WTC11 (cell line): ENCODE measurements at regions not wholly inside any gene's neighbourhood (a gene's known extent, or its start where the extent isn't known, plus 50 kb on each side); places are given as distances from the start of the nearest gene placed in this dataset.

Experiments used
- ATAC-seq: fragments of 200-7000 bp; cut with Tn5 transposase; 2 replicates; pipeline ENCODE4 v1.10.0; 2021; ENCODE audit warnings: mild to moderate bottlenecking, moderate library complexity
- CTCF ChIA-PET: fragments of 300-600 bp; sonication (Branson Sonifier 250); formaldehyde crosslinking; loops from one replicate; lab custom pipeline; 2021; ENCODE audit warnings: antibody characterized with exemption; lab: Charles Lee
- POLR2A ChIA-PET: fragments of 350-600 bp; sonication (Branson Sonifier 250); formaldehyde crosslinking; loops from one replicate; lab custom pipeline; 2021; ENCODE audit warnings: antibody characterized with exemption; lab: Charles Lee
- DNase-seq: peaks from one replicate; pipeline ENCODE4 v3.0.0; 2021; ENCODE audit warnings: low spot score
- H3K27ac Mint-ChIP-seq: 2 replicates; pipeline ENCODE4 v1.8.0; 2021; ENCODE audit warnings: mixed read lengths
- H3K27me3 Mint-ChIP-seq: 2 replicates; pipeline ENCODE4 v1.8.0; 2021; ENCODE audit warnings: low read depth, mild to moderate bottlenecking, moderate library complexity, mixed read lengths
- H3K36me3 Mint-ChIP-seq: 2 replicates; pipeline ENCODE4 v1.8.0; 2021; ENCODE audit warnings: mixed read lengths
- H3K4me1 Mint-ChIP-seq: 2 replicates; pipeline ENCODE4 v1.8.0; 2022; ENCODE audit warnings: mixed read lengths
- H3K4me3 Mint-ChIP-seq: 2 replicates; pipeline ENCODE4 v1.8.0; 2021; ENCODE audit warnings: mild to moderate bottlenecking, moderate library complexity, mixed read lengths
- H3K9me3 Mint-ChIP-seq: 2 replicates; pipeline ENCODE4 v1.8.0; 2021; ENCODE audit warnings: mixed read lengths
- ATF1 ChIP-seq: sonication (generic); formaldehyde crosslinking; IDR thresholded peaks from 2 replicates; pipeline ENCODE4 v1.8.1; 2023; ENCODE audit warnings: mild to moderate bottlenecking, moderate library complexity, missing genetic modification reagents
- ATF3 ChIP-seq: sonication (generic); formaldehyde crosslinking; conservative IDR thresholded peaks from 2 replicates; pipeline ENCODE4 v1.8.1; 2022; ENCODE audit warnings: mild to moderate bottlenecking, missing genetic modification reagents
- E2F5 ChIP-seq: sonication (generic); formaldehyde crosslinking; IDR thresholded peaks from 2 replicates; pipeline ENCODE4 v1.8.1; 2022; ENCODE audit warnings: mild to moderate bottlenecking, moderate library complexity, missing genetic modification reagents
- ETV6 ChIP-seq: sonication (generic); formaldehyde crosslinking; IDR thresholded peaks from 2 replicates; pipeline ENCODE4 v1.8.1; 2022; ENCODE audit warnings: mild to moderate bottlenecking, missing genetic modification reagents
- FOXP1 ChIP-seq: sonication (generic); formaldehyde crosslinking; IDR thresholded peaks from 2 replicates; pipeline ENCODE4 v1.8.0; 2022; ENCODE audit warnings: missing genetic modification reagents, mild to moderate bottlenecking, moderate library complexity, borderline replicate concordance
- GABPB1 ChIP-seq: sonication (generic); formaldehyde crosslinking; IDR thresholded peaks from 2 replicates; pipeline ENCODE4 v1.8.1; 2023; ENCODE audit warnings: mild to moderate bottlenecking, missing genetic modification reagents
- IRF1 ChIP-seq: sonication (generic); formaldehyde crosslinking; IDR thresholded peaks from 2 replicates; pipeline ENCODE4 v1.8.0; 2023; ENCODE audit warnings: missing genetic modification reagents
- IRF2 ChIP-seq: sonication (generic); formaldehyde crosslinking; IDR thresholded peaks from 2 replicates; pipeline ENCODE4 v1.8.0; 2022; ENCODE audit warnings: low read depth, missing genetic modification reagents, borderline replicate concordance
- JUN ChIP-seq: sonication (generic); formaldehyde crosslinking; IDR thresholded peaks from 2 replicates; pipeline ENCODE4 v1.8.0; 2023; ENCODE audit warnings: mild to moderate bottlenecking, missing genetic modification reagents
- MYBL2 ChIP-seq: sonication (generic); formaldehyde crosslinking; IDR thresholded peaks from 2 replicates; pipeline ENCODE4 v1.8.1; 2023; ENCODE audit warnings: mild to moderate bottlenecking, moderate library complexity, missing genetic modification reagents
- RORB ChIP-seq: fragments of 250-450 bp; sonication (Bioruptor Pico); IDR thresholded peaks from 2 replicates; pipeline ENCODE4 v1.9.0; 2021; ENCODE audit warnings: mild to moderate bottlenecking
- SOX15 ChIP-seq: fragments of 250-450 bp; sonication (Bioruptor Pico); IDR thresholded peaks from 2 replicates; pipeline ENCODE4 v1.9.0; 2021; ENCODE audit warnings: mild to moderate bottlenecking
- ZMAT4 ChIP-seq: fragments of 250-450 bp; sonication (Bioruptor Pico); IDR thresholded peaks from 2 replicates; pipeline ENCODE4 v1.9.0; 2021; ENCODE audit warnings: mild to moderate bottlenecking
- ZNF138 ChIP-seq: sonication (generic); formaldehyde crosslinking; conservative IDR thresholded peaks from 2 replicates; pipeline ENCODE4 v1.8.1; 2022; ENCODE audit warnings: mild to moderate bottlenecking, moderate library complexity, missing genetic modification reagents
- ZNF219 ChIP-seq: sonication (generic); formaldehyde crosslinking; IDR thresholded peaks from 2 replicates; pipeline ENCODE4 v1.8.0; 2023; ENCODE audit warnings: missing genetic modification reagents, mild to moderate bottlenecking, borderline replicate concordance
- ZNF425 ChIP-seq: fragments of 250-450 bp; sonication (Bioruptor Pico); conservative IDR thresholded peaks from 2 replicates; pipeline ENCODE4 v1.9.0; 2021; ENCODE audit warnings: mild to moderate bottlenecking
- TF ChIP-seq, protein P1 (sequence below): sonication (generic); formaldehyde crosslinking; IDR thresholded peaks from 2 replicates; pipeline ENCODE4 v1.8.0; 2023; ENCODE audit warnings: missing genetic modification reagents, mild to moderate bottlenecking, borderline replicate concordance
- TF ChIP-seq, protein P2 (sequence below): sonication (generic); formaldehyde crosslinking; IDR thresholded peaks from 2 replicates; pipeline ENCODE4 v1.8.0; 2022; ENCODE audit warnings: mild to moderate bottlenecking, missing genetic modification reagents
- TF ChIP-seq, protein P3 (sequence below): sonication (generic); formaldehyde crosslinking; IDR thresholded peaks from 2 replicates; pipeline ENCODE4 v1.8.1; 2022; ENCODE audit warnings: low read depth, missing genetic modification reagents, borderline replicate concordance

GRCh38 chr2:191578031-191578430, 99.9 kb upstream of the NABP1 start:
- no peaks in the 10 kb centered on the region for H3K36me3 Mint-ChIP-seq
- no peaks in the 10 kb centered on the region for H3K27me3 Mint-ChIP-seq
- POLR2A ChIA-PET = no interaction called here
- no peak overlapping the region for H3K27ac Mint-ChIP-seq
- H3K4me3 Mint-ChIP-seq = no peak overlapping the region
- no peaks in the 10 kb centered on the region for H3K9me3 Mint-ChIP-seq
- ATAC-seq (no peak), DNase-seq (no peak)
- TF ChIP-seq, protein P1, sequence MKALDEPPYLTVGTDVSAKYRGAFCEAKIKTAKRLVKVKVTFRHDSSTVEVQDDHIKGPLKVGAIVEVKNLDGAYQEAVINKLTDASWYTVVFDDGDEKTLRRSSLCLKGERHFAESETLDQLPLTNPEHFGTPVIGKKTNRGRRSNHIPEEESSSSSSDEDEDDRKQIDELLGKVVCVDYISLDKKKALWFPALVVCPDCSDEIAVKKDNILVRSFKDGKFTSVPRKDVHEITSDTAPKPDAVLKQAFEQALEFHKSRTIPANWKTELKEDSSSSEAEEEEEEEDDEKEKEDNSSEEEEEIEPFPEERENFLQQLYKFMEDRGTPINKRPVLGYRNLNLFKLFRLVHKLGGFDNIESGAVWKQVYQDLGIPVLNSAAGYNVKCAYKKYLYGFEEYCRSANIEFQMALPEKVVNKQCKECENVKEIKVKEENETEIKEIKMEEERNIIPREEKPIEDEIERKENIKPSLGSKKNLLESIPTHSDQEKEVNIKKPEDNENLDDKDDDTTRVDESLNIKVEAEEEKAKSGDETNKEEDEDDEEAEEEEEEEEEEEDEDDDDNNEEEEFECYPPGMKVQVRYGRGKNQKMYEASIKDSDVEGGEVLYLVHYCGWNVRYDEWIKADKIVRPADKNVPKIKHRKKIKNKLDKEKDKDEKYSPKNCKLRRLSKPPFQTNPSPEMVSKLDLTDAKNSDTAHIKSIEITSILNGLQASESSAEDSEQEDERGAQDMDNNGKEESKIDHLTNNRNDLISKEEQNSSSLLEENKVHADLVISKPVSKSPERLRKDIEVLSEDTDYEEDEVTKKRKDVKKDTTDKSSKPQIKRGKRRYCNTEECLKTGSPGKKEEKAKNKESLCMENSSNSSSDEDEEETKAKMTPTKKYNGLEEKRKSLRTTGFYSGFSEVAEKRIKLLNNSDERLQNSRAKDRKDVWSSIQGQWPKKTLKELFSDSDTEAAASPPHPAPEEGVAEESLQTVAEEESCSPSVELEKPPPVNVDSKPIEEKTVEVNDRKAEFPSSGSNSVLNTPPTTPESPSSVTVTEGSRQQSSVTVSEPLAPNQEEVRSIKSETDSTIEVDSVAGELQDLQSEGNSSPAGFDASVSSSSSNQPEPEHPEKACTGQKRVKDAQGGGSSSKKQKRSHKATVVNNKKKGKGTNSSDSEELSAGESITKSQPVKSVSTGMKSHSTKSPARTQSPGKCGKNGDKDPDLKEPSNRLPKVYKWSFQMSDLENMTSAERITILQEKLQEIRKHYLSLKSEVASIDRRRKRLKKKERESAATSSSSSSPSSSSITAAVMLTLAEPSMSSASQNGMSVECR (CRISPR knock-in tag) = no peak
- TF ChIP-seq ATF1 (CRISPR knock-in tag) (no peak), MYBL2 (CRISPR knock-in tag) (no peak), ZNF219 (CRISPR knock-in tag) (no peak), JUN (CRISPR knock-in tag) (no peak), ATF3 (CRISPR knock-in tag) (no peak), IRF2 (CRISPR knock-in tag) (no peak), GABPB1 (CRISPR knock-in tag) (no peak), FOXP1 (CRISPR knock-in tag) (no peak), IRF1 (CRISPR knock-in tag) (no peak), E2F5 (CRISPR knock-in tag) (no peak), ZMAT4 (no peak), ZNF138 (CRISPR knock-in tag) (no peak), RORB (no peak), ETV6 (CRISPR knock-in tag) (no peak)
- TF ChIP-seq, protein P2, sequence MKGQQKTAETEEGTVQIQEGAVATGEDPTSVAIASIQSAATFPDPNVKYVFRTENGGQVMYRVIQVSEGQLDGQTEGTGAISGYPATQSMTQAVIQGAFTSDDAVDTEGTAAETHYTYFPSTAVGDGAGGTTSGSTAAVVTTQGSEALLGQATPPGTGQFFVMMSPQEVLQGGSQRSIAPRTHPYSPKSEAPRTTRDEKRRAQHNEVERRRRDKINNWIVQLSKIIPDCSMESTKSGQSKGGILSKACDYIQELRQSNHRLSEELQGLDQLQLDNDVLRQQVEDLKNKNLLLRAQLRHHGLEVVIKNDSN = no peak
- TF ChIP-seq, protein P3, sequence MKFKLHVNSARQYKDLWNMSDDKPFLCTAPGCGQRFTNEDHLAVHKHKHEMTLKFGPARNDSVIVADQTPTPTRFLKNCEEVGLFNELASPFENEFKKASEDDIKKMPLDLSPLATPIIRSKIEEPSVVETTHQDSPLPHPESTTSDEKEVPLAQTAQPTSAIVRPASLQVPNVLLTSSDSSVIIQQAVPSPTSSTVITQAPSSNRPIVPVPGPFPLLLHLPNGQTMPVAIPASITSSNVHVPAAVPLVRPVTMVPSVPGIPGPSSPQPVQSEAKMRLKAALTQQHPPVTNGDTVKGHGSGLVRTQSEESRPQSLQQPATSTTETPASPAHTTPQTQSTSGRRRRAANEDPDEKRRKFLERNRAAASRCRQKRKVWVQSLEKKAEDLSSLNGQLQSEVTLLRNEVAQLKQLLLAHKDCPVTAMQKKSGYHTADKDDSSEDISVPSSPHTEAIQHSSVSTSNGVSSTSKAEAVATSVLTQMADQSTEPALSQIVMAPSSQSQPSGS (CRISPR knock-in tag) = no peak
- CTCF ChIA-PET = interaction anchor here (1.5 kb wide), 1 partner anchor 11 kb away, joined by 3 read pairs; no protein-coding TSS in a partner anchor
- peaks cover 11% of the 10 kb centered on the region for H3K4me1 Mint-ChIP-seq

DNA sequence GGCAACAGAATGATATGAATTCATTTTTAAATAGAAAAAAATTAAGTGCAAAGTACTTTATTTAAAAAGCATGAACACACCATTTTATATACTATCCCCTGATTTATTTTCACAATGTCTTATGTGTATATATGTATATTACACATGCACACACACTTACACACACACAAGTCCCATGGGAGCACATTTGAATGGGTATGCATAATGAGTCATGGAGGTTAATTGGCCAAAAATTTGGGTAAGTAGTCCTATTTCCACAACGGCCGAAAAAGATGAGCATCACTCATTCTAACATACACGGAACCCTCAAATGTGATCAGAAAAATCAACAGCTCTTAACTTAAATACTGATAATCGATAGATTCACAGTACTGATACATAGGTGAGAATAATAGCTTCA, 97.4 kb upstream of the NABP1 start:
- Mint-ChIP-seq H3K36me3 (no peaks in the 10 kb centered on the region), H3K27ac (no peak overlapping the region), H3K27me3 (no peaks in the 10 kb centered on the region), H3K4me3 (no peak overlapping the region), H3K9me3 (no peaks in the 10 kb centered on the region), H3K4me1 (peaks cover 11% of the 10 kb centered on the region)
- no peak for ATAC-seq
- CTCF ChIA-PET = no interaction called here
- POLR2A ChIA-PET = no interaction called here
- no peak for TF ChIP-seq ZNF219 (CRISPR knock-in tag)
- TF ChIP-seq SOX15 = no peak
- TF ChIP-seq ZNF425 (CRISPR knock-in tag) = no peak
- no peak for DNase-seq
